ENCODE measurements at regions not wholly inside any gene's neighbourhood (a gene's known extent, or its start where the extent isn't known, plus 50 kb on each side); places are given as distances from the start of the nearest gene placed in this dataset.

- TF ChIP-seq, protein P1, sequence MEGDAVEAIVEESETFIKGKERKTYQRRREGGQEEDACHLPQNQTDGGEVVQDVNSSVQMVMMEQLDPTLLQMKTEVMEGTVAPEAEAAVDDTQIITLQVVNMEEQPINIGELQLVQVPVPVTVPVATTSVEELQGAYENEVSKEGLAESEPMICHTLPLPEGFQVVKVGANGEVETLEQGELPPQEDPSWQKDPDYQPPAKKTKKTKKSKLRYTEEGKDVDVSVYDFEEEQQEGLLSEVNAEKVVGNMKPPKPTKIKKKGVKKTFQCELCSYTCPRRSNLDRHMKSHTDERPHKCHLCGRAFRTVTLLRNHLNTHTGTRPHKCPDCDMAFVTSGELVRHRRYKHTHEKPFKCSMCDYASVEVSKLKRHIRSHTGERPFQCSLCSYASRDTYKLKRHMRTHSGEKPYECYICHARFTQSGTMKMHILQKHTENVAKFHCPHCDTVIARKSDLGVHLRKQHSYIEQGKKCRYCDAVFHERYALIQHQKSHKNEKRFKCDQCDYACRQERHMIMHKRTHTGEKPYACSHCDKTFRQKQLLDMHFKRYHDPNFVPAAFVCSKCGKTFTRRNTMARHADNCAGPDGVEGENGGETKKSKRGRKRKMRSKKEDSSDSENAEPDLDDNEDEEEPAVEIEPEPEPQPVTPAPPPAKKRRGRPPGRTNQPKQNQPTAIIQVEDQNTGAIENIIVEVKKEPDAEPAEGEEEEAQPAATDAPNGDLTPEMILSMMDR (IDR thresholded peaks at IDR 0.05; ENCODE audit: insufficient read depth, low read length, poor library complexity, severe bottlenecking) = no peak
- Histone ChIP-seq H3K4me3 (replicated peaks; ENCODE audit: low read depth, low read length) (no peak overlapping the region), H3K27me3 (replicated peaks; ENCODE audit: control insufficient read depth, insufficient read depth, low read length) (no peaks in the 10 kb centered on the region), H3K36me3 (ENCODE audit: control insufficient read depth, insufficient read depth, low read length) (no peaks in the 10 kb centered on the region)
- DNase-seq (ENCODE audit: extremely low read depth, insufficient read length) = no peak
Observed at GRCh38 chr4:79107014-79107413, 167.8 kb upstream of the PAQR3 start.

DNA sequence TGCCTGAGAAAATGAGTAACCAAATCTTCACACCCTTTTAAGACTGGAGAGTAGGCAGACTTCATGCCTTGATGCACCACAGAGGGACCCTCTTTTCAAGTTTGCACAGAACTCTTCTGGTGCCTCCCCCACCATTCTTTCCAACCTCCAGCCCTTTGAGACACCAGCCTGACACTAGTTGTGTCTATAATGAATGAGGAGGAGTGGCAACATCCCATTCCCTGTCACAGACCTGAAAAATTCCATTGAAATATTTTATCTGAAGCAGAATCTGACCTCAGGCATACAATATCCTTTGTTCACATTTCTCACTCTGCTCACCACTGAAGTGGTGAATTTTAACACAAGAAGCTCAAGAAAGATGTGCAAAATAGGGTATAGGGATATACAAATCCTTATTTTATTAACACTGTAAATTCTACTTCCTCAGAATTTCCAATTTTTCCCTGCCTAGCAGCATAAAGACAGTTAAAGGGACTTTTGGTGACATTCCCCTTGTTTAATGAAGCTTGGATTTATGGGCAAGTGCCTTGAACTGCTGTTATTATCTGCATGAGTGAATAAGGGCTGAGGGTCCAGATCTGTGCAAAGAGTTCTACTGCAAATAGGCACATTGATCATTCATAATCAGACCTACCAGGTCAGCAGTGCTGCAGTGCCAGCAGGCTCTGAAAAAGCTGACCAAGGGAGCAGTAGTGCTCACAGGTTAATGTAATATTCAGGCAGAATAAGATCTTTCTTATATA, 149.9 kb upstream of the PAQR3 start:
- TF ChIP-seq, protein P1 (IDR thresholded peaks at IDR 0.05; ENCODE audit: insufficient read depth, low read length, poor library complexity, severe bottlenecking) = no peak
- no peaks in the 10 kb centered on the region for H3K27me3 ChIP-seq (replicated peaks; ENCODE audit: control insufficient read depth, insufficient read depth, low read length)
- no peaks in the 10 kb centered on the region for H3K36me3 ChIP-seq (ENCODE audit: control insufficient read depth, insufficient read depth, low read length)
- H3K4me3 ChIP-seq (replicated peaks; ENCODE audit: low read depth, low read length) = no peak overlapping the region
- DNase-seq (ENCODE audit: extremely low read depth, insufficient read length) = no peak

GRCh38 chr4:79087071-79087470, 147.8 kb upstream of the PAQR3 start:
- no peaks in the 10 kb centered on the region for H3K36me3 ChIP-seq (ENCODE audit: control insufficient read depth, insufficient read depth, low read length)
- H3K27me3 ChIP-seq (replicated peaks; ENCODE audit: control insufficient read depth, insufficient read depth, low read length) = no peaks in the 10 kb centered on the region
- TF ChIP-seq, protein P1 (IDR thresholded peaks at IDR 0.05; ENCODE audit: insufficient read depth, low read length, poor library complexity, severe bottlenecking) = no peak
- H3K4me3 ChIP-seq (replicated peaks; ENCODE audit: low read depth, low read length) = no peak overlapping the region
- no peak for DNase-seq (ENCODE audit: extremely low read depth, insufficient read length)

DNA sequence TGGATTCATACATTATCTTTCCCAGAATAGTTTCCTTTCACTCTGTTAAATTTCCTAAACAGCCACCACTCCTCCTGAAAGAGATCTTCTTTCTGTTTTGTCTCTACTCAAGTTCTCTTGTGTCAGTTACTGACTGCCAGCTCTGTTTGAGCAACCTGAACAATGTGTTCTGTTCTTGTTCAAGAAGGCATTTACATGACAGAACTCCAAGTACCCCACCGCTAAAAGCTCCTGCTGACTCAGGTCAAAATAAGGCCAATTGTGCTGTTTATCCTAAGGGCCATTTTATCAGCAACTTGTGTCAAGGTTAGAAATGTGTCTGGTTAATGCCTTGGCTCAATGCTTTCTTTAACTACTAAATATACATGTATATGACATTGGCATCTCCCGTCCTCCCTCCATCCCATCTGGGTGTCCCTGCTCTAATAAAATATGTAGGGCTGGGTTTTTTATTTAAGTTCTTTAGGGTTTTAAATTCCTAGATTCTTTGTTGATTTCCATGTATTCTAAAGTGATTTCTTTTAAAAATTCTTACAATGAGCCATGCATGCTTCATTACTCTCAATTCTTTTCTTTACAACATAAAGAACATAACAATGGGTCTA, 144.3 kb upstream of the PAQR3 start:
- DNase-seq (ENCODE audit: extremely low read depth, insufficient read length) = no peak
- no peaks in the 10 kb centered on the region for H3K27me3 ChIP-seq (replicated peaks; ENCODE audit: control insufficient read depth, insufficient read depth, low read length)
- TF ChIP-seq, protein P1 (IDR thresholded peaks at IDR 0.05; ENCODE audit: insufficient read depth, low read length, poor library complexity, severe bottlenecking) = no peak
- no peaks in the 10 kb centered on the region for H3K36me3 ChIP-seq (ENCODE audit: control insufficient read depth, insufficient read depth, low read length)
- H3K4me3 ChIP-seq (replicated peaks; ENCODE audit: low read depth, low read length) = no peak overlapping the region

DNA sequence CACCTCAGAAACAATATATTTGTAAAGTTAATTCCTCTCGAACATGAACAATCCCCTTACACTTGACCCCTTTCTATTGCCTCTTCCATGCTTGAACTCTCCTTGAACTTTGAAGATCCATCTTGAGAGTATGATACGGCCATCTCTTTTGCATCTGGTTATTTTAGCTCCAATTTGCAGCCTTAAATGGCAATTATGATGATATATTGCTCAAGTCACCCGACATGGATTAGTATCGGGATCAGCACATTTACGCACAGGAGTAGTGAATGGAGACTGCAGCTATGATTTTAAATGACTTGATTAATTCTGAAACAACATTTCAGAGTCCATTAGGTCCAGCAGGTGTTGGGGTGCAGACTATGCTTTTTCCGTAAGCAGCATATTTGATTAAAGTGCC, 143.8 kb upstream of the PAQR3 start:
- no peaks in the 10 kb centered on the region for H3K27me3 ChIP-seq (replicated peaks; ENCODE audit: control insufficient read depth, insufficient read depth, low read length)
- TF ChIP-seq, protein P1 (IDR thresholded peaks at IDR 0.05; ENCODE audit: insufficient read depth, low read length, poor library complexity, severe bottlenecking) = no peak
- no peak overlapping the region for H3K4me3 ChIP-seq (replicated peaks; ENCODE audit: low read depth, low read length)
- no peak for DNase-seq (ENCODE audit: extremely low read depth, insufficient read length)
- no peaks in the 10 kb centered on the region for H3K36me3 ChIP-seq (ENCODE audit: control insufficient read depth, insufficient read depth, low read length)
